ENCODE measurements at regions not wholly inside any gene's neighbourhood (a gene's known extent, or its start where the extent isn't known, plus 50 kb on each side); places are given as distances from the start of the nearest gene placed in this dataset.
"Not testable (repeated sequence)": the region's sequence is repeated elsewhere in the genome, so short reads cannot be mapped to it uniquely, and the experiment has no call there.

GRCh38 chr3:163548015-163548414 is 1530.3 kb downstream of the SI start:
- DNase-seq (ENCODE audit: low read depth): no peak

DNA sequence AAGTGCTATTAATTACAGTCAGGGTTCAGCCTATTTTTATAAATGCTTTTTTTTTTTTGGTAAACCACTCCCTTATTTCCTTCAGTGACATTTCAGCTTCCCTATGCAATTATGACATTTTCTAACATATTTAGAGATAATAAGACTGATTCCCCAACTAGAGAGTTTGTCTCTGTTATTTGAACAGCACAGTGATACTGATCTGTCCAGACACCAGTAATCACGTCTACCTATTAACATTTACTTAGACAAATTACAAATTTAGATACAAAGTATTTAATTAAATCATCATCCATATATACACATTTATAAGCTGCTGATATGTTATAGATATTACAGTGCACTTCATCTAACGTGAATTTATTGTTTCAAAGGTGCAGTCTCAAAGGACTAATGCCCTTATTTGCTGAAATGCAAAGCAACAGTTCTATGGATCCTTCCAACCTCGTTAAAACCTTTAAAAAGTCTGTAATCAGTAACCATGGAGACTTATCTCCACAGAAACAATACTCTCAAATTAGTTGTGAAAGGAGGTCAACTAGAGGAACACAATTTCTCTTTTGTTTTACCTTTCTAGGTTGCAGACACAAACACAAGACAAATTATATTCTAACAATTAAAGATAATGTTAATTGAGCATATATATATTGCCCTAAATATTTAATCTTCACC is 1531.1 kb downstream of the SI start:
- no peak for DNase-seq (ENCODE audit: low read depth)

DNA sequence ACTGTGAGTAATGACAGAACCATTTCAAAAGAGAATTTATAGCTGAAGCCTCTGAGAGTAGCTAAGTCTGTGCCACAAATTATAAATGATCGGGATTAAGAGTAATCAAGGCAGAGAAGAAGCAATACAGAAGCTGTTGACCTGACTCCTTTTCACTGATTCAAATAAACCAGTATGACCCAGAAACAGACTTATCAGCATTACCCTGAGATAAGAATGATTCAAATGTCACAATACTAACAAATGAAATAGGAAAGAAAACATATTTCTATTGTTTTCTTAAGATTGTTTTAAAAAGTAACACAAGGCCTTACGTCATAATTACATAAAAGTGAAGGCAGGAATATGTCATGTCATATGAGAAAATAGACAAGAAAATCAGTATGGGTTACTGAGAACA is 1534.6 kb downstream of the SI start:
- DNase-seq (ENCODE audit: low read depth): no peak

DNA sequence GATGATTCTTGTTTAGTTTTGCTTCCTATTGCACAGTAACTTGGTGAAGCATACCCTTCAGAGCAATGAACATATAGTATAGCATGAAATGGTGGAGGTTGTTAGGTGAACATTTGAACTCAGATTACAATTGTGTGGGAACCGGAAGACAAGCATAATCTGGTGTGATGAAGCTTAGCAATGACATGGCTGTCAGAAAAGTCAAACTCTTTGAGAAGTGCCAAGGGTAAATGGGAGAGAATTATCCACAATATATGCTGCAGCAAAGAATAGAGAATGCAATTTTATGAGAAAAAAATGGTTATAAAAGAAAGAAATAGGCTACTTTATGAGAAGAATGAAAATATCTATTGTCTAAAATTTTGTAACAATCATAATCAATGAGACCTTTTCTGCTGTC is 1536.7 kb downstream of the SI start:
- DNase-seq (ENCODE audit: low read depth): no peak

DNA sequence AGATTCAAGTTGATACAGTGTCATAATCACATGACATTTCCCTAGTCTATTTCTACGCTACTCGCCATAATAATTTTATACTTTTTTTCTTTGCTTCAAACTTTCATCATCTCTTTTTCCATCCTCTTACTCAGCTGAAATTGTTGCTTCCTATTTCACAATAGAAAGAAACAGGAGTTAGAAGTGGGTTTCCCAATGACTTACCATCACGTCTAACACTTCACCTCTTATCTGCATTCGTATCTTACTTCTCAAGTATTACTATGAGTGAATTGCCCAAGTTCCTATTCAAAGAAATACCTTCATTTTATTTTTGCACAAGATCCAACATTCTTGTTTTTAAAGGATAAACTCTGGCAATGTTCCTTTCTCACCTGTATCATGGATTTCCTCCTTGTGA is 1539.9 kb downstream of the SI start:
- DNase-seq (ENCODE audit: low read depth): no peak

DNA sequence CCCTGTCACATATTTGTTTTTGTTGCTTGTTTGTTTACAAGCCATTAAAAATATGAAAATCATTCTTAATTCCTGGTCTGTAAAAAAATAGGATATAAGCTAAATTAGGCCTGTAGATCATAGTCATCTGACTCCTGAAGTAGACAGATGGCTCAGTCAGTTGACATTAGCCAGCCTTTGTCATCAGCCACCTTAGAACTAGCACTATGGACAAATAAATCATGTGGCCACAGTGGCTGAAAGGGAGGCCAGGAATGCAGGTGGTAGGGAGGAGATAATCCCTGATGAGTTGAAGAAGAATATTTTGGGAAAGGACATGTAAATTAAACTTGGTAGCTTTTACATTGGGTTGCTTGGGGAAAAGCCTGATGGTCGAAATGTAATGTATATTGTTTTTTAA is 1544.9 kb downstream of the SI start:
- DNase-seq (ENCODE audit: low read depth): no peak

DNA sequence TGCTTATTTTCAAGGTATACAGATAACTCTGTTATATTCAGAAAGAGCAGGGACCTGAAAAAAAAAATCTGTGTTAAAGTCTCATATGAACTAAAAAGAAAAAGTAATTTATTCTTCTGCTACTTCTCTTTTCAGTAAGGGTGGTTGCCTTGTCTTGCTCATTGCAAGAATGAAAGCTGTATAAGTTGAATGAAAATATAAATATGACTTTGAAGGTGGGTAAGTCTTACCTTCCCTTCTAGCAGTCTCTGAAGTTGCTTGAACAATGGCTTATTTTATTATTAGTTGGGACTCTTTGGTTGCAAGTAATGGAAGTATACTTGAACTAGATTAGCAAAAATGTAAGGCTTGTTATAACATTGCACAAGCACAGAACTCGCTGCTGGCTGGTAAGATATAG is 1554.9 kb downstream of the SI start:
- DNase-seq (ENCODE audit: low read depth): no peak

GRCh38 chr3:163521261-163521660 is 1557.0 kb downstream of the SI start:
- DNase-seq (ENCODE audit: low read depth): no peak

- no peak for DNase-seq (ENCODE audit: low read depth)
Measured at GRCh38 chr3:163518065-163518464, 1560.2 kb downstream of the SI start.

GRCh38 chr3:163513149-163513657 is 1565.1 kb downstream of the SI start:
- no peak for DNase-seq (ENCODE audit: low read depth)

DNA sequence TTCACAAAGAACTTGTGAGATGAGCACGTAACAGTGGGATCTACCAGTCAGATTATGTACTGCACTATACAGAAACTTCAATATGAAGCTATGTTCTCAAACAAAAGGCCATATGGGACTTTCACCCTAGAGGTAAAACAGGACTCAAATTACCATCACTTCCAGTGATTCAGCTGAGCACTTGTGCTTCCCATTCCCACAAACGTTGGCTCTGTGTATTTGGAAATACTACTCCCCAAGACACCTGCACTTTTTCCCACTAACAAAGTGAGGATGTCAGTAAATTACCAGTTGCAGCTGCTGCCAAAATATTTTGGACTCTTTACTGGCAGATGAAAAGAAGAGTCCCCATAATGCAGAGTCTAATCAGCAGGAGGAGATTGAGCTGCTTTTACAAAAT is 1570.1 kb downstream of the SI start:
- no peak for DNase-seq (ENCODE audit: low read depth)

DNA sequence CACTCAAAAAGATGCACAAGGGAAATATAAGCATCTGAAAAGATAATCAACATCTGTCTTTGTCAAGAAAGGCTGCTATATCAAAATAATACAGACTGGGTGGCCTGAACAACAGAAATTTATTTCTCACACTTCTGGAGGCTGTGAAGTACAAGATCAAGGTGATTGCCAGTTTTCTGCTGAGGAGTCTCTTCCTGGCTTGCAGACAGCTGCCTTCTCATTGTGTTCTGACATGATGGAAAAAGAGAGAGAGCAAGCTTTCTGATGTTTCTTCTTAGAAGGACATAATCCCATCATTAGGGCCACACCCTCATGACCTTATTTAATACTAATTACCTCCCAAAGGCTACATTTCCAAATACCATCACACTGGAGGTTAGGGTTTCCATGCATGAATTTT is 1573.3 kb downstream of the SI start:
- DNase-seq (ENCODE audit: low read depth): no peak

- not testable (repeated sequence) for DNase-seq (ENCODE audit: low read depth)
Measured at GRCh38 chr3:163499736-163500219, 1578.5 kb downstream of the SI start.

DNA sequence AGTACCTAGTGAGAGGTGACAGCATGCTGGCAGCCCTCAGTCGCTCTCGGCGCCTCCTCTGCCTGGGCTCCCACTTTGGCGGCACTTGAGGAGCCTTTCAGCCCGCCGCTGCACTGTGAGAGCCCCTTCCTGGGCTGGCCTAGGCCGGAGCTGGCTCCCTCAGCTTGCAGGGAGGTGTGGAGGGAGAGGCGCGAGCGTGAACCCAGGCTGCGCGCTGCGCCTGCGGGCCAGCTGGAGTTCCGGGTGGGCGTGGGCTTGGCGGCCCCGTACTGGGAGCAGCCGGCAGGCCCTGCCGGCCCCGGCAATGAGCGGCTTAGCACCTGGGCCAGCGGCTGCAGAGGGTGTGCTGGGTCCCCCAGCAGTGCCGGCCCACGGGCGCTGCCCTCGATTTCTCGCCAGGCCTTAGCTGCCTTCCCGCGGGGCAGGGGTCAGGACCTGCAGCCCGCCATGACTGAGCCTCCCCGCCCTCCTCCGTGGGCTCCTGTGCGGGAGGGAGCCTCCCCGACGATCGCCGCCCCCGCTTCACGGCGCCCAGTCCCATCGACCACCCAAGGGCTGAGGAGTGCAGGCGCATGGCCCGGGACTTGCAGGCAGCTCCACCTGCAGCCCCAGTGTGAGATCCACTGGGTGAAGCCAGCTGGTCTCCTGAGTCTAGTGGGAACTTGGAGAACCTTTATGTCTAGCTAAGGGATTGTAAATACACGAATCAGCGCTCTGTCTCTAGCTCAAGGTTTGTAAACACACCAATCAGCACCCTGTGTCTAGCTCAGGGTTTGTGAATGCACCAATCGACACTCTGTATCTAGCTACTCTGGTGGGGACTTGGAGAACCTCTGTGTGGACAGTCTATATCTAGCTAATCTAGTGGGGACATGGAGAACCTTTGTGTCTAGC is 1579.2 kb downstream of the SI start:
- DNase-seq (ENCODE audit: low read depth): not testable (repeated sequence)

- no peak for DNase-seq (ENCODE audit: low read depth)
Measured at GRCh38 chr3:163491714-163492113, 1586.6 kb downstream of the SI start.

DNA sequence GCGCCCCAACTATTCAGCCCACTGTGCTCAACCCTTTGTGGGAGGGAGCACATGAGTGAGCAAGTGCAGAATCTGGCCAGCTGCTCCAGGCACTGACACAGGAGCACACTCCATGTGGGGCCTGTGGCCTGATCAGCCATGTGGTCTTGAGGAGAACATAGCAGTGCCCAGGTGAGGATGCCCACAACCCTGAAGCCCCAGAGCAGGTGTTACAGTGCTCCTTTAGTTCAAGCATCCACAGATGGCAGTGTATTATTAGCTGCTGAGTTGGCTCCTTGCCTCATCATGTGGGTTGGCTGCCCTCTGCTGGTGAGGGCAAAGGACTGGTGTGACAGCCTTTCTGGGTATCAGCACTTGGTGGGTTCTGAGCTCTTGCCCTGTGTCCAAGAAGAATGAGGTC is 1588.2 kb downstream of the SI start:
- no peak for DNase-seq (ENCODE audit: low read depth)

DNA sequence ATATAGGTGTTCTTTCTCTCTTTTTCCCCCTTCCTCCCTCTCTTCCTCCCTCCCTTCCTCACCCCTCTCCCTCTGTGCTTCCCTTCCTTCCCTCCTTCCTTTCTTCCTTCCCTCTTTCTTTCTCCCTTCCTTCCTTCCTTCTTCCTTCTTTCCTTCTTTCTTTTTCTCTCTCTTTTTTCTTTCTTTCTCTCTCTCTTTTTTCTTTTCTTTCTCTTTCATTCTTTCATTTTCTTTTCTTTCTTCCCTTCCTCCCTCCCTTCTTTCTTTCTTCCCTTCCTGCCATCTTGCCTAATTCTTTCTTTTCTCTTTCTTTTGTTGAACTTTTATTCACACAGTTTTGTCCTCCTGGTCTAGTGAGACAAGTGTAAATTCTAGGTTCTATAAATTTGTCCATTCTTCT is 1595.6 kb downstream of the SI start:
- no peak for DNase-seq (ENCODE audit: low read depth)

DNA sequence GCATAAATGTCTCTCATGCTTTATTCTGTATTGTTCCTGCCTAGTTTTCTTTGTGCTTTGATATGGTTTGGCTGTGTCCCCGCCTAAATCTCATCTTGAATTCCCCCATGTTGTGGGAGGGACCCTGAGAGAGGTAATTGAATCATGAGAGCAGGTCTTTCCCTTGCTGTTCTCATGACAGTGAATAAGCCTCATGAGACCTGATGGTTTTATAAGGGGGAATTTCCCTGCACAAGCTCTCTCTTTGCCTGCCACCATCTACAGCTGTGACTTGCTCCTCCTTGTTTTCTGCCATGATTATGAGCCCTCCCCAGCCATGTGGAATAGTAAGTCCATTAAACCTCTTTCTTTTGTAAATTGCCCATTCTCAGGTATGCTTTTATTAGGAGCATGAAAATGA is 1596.6 kb downstream of the SI start:
- no peak for DNase-seq (ENCODE audit: low read depth)

DNA sequence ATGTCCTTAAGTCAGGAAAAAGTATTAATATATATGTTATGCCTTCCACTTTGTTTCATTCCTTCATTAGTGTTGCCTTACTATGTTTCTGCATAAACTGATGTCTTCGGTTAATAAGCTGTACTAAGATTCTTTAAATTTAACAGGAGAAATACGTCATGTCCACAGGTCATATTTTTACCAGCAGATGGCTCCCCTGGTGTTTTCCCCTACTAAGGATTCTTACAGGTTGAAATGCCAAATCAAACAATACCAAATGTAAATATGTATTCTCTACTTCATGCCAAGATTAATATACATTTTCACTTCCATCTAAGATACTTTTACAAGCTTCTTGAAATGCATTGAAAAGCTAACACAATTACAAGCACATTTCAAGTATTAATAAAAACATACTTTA is 1602.1 kb downstream of the SI start:
- DNase-seq (ENCODE audit: low read depth): no peak

DNA sequence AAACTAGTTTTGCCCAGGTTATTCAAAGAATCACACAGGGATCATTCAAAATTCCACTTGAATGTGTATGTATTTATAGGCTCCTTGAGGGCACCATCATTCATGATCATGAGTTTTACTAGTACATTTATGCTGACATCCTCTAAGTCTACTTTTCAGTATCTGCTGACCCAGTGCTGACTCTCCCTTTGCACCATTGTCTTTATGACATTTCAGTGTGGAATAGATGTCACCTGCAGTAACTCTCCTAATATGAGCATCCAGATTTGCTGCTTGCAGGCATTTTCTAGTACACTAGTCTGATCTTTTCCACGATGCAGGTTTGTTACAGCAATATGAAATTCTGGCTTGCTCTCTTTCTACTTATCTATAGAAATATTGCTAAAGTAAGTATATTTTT is 1603.5 kb downstream of the SI start:
- DNase-seq (ENCODE audit: low read depth): no peak

DNA sequence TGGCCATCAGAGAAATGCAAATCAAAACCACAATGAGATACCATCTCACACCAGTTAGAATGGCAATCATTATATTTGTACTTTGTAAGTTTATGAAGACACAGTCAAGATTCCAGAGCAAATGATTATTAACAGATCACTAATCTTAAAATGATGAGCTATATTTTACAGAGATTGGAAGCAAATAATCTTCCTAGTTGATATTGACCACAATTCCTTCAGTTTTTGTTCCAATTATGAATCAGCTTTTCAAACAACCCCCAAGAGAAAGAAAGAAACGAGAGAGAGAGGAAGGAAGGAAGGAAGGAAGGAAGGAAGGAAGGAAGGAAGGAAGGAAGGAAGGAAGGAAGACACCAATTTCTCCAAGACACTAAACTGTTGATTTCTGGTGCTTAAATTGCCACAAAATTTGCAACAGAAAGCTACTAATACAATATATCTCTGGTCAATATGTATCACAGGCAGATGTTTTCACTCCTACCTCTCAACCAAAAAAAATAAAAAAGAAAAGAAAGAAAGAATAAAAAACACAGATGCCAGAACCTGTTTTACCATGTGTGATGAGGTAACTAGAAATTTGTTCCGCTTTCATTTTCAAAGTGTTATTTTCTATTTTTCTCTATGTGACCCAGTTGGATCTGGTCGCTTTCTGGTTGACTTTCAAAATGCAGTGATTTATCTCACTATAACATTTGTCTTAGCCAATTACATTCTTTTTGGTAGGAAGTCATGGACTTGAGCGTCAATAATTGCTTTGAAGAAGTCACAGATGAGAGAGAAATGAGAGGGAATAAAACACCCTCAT is 1609.6 kb downstream of the SI start:
- DNase-seq (ENCODE audit: low read depth): no peak

DNA sequence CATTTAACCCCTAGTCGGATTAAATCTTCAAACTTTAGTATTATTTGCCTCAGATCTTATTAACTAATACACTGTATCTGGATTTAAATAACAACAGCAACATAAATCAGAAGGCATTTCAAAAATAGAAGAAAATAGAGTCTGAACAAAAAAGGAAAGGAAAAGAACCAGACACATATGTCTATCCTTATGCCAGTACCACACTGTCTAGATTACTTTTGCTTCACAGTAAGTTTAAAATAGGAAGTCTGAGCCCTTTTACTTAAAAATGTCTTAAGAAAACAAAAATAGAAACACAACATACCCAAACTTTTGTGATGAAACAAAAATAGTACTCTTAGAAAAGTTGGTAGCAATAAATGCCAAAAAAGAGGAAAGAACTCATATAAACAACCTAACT is 1615.8 kb downstream of the SI start:
- no peak for DNase-seq (ENCODE audit: low read depth)

Measured in GM04503 (cell line).